GM18511 (cell line): ENCODE measurements at regions not wholly inside any gene's neighbourhood (a gene's known extent, or its start where the extent isn't known, plus 50 kb on each side); places are given as distances from the start of the nearest gene placed in this dataset.
"Not testable (repeated sequence)": the region's sequence is repeated elsewhere in the genome, so short reads cannot be mapped to it uniquely, and the experiment has no call there.

Experiments
- ATAC-seq: cut with Tn5 transposase; IDR thresholded peaks from one replicate; pipeline ENCODE4 v1.9.1; 2021; ENCODE audit warnings: mild to moderate bottlenecking, moderate library complexity; ENCODE audit not compliant: unreplicated experiment

- no peak for ATAC-seq
Measured at GRCh38 chr2:236346366-236346765, 82.2 kb upstream of the ASB18 start.

- no peak for ATAC-seq
Measured at GRCh38 chr2:236348279-236348678, 84.1 kb upstream of the ASB18 start.

- no peak for ATAC-seq
Measured at GRCh38 chr2:236348976-236349375, 84.8 kb upstream of the ASB18 start.

- ATAC-seq: no peak
Measured at GRCh38 chr2:236350426-236350825, 86.2 kb upstream of the ASB18 start.

GRCh38 chr2:236351966-236352525, 87.8 kb upstream of the ASB18 start:
- ATAC-seq: no peak

GRCh38 chr2:236352761-236353593, 88.8 kb upstream of the ASB18 start:
- no peak for ATAC-seq

- no peak for ATAC-seq
Measured at GRCh38 chr2:236353594-236353942, 89.4 kb upstream of the ASB18 start.

- ATAC-seq: no peak
Measured at GRCh38 chr2:236354056-236354940, 90.1 kb upstream of the ASB18 start.

GRCh38 chr2:236354973-236355595, 90.9 kb upstream of the ASB18 start:
- no peak for ATAC-seq

- no peak for ATAC-seq
Measured at GRCh38 chr2:236355911-236356310, 91.7 kb upstream of the ASB18 start.

GRCh38 chr2:236356321-236356720, 92.1 kb upstream of the ASB18 start:
- not testable (repeated sequence) for ATAC-seq

- not testable (repeated sequence) for ATAC-seq
Measured at GRCh38 chr2:236358482-236358881, 94.3 kb upstream of the ASB18 start.

GRCh38 chr2:236359426-236360045, 95.3 kb upstream of the ASB18 start:
- no peak for ATAC-seq

GRCh38 chr2:236360496-236360895, 96.3 kb upstream of the ASB18 start:
- no peak for ATAC-seq

GRCh38 chr2:236363711-236364277, 99.6 kb upstream of the ASB18 start:
- ATAC-seq: no peak

- no peak for ATAC-seq
Measured at GRCh38 chr2:236365258-236366048, 101.2 kb upstream of the ASB18 start.

GRCh38 chr2:236366049-236366387, 101.8 kb upstream of the ASB18 start:
- no peak for ATAC-seq

GRCh38 chr2:236366397-236366796, 102.2 kb upstream of the ASB18 start:
- peak; percentile 58 for ATAC-seq

GRCh38 chr2:236367506-236368289, 103.5 kb upstream of the ASB18 start:
- ATAC-seq: no peak
